ENCODE measurements at regions not wholly inside any gene's neighbourhood (a gene's known extent, or its start where the extent isn't known, plus 50 kb on each side); places are given as distances from the start of the nearest gene placed in this dataset.

DNA sequence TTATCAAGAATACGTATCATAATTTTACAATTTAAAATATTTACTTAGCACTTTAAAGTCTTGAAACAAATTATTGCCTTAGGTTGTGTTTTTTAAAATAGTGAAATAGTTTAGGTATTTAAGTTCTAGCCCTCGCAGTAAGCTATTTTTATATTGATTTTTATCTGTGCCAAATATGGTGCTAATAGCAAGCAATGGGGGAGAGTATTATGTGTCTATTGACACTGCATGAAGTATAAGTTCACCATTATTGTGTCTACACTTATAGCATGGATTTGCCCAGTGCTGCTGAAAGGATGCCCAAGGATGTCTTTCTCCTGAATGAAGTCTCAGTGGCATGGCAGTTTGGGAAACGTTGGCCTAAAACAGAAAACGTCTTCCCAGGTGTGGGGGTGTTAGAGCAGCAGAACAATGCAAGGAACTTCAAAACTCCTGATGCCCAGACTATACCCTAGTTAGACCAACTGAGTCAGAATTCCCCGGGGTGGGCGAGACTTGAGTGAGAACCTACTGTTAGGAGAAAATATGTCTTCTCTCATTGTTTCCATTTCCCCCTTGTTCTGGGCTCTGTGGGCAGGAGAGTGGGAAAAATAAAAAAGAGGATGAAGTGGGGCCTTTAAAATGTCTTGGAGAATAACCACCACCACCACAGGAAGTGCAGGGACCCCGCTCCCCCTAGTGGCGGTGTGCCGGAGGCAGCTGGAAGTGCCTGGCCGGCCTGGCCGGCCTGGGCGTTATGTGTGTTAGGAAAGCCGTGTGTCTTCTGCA lies 104.2 kb upstream of the SLC7A14 start:
- TF ChIP-seq, protein P1, sequence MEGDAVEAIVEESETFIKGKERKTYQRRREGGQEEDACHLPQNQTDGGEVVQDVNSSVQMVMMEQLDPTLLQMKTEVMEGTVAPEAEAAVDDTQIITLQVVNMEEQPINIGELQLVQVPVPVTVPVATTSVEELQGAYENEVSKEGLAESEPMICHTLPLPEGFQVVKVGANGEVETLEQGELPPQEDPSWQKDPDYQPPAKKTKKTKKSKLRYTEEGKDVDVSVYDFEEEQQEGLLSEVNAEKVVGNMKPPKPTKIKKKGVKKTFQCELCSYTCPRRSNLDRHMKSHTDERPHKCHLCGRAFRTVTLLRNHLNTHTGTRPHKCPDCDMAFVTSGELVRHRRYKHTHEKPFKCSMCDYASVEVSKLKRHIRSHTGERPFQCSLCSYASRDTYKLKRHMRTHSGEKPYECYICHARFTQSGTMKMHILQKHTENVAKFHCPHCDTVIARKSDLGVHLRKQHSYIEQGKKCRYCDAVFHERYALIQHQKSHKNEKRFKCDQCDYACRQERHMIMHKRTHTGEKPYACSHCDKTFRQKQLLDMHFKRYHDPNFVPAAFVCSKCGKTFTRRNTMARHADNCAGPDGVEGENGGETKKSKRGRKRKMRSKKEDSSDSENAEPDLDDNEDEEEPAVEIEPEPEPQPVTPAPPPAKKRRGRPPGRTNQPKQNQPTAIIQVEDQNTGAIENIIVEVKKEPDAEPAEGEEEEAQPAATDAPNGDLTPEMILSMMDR (conservative IDR thresholded peaks at IDR 0.05; ENCODE audit: low read length): peak; percentile 79
- TF ChIP-seq EZH2phosphoT487 (IDR thresholded peaks at IDR 0.05; ENCODE audit: borderline replicate concordance): no peak
